Mucosa of stomach (tissue), 1 donor: ENCODE measurements at regions not wholly inside any gene's neighbourhood (a gene's known extent, or its start where the extent isn't known, plus 50 kb on each side); places are given as distances from the start of the nearest gene placed in this dataset.

Experiments
- H3K27me3 ChIP-seq: one replicate; pipeline ENCODE4 v1.7.0; 2013; ENCODE audit warnings: mild to moderate bottlenecking, low read length; ENCODE audit not compliant: control insufficient read depth, insufficient read depth
- H3K36me3 ChIP-seq: one replicate; pipeline ENCODE4 v1.7.0; 2013; ENCODE audit warnings: low read length; ENCODE audit not compliant: control insufficient read depth, insufficient read depth
- H3K4me1 ChIP-seq: one replicate; pipeline ENCODE4 v1.7.0; 2013; ENCODE audit warnings: mild to moderate bottlenecking, low read length; ENCODE audit not compliant: control insufficient read depth, insufficient read depth
- H3K4me3 ChIP-seq: one replicate; pipeline ENCODE4 v1.7.0; 2013; ENCODE audit warnings: low read length
- H3K9ac ChIP-seq: one replicate; pipeline ENCODE4 v1.7.0; 2013; ENCODE audit warnings: mild to moderate bottlenecking, low read length, moderate library complexity
- H3K9me3 ChIP-seq: one replicate; pipeline ENCODE4 v1.7.0; 2013; ENCODE audit warnings: mild to moderate bottlenecking, low read length, moderate library complexity; ENCODE audit not compliant: control insufficient read depth
- donor health status: Pancreatic carcinoma.

DNA sequence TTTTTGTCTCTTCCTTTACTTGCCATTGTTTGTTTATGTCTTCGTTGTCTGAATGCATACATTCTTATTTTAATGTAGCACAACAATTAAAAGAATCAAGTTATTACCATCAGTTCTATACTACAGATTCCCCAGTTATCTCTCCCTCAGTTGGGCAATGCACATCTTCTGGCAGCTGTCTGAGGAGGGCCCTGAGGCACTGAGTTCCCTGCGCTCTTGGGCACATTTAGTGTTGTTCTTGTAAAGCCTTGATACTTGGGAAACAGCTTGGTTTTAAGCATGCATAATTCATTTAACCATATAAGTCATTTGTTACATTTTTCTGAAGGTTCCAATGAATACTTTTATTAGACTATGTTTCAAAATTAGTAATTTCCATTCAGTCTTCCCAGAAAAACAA is 117.9 kb downstream of the C6orf118 start:
- no peaks in the 10 kb centered on the region for H3K4me1 ChIP-seq
- no peaks in the 10 kb centered on the region for H3K36me3 ChIP-seq
- H3K4me3 ChIP-seq = no peak overlapping the region
- H3K9ac ChIP-seq = no peak overlapping the region
- no peaks in the 10 kb centered on the region for H3K9me3 ChIP-seq
- no peaks in the 10 kb centered on the region for H3K27me3 ChIP-seq

- Histone ChIP-seq H3K4me3 (no peak overlapping the region), H3K9ac (no peak overlapping the region), H3K9me3 (no peaks in the 10 kb centered on the region), H3K27me3 (no peaks in the 10 kb centered on the region), H3K36me3 (no peaks in the 10 kb centered on the region), H3K4me1 (no peaks in the 10 kb centered on the region)
These were observed 122.8 kb downstream of the C6orf118 start for GRCh38 chr6:165186441-165187205.

DNA sequence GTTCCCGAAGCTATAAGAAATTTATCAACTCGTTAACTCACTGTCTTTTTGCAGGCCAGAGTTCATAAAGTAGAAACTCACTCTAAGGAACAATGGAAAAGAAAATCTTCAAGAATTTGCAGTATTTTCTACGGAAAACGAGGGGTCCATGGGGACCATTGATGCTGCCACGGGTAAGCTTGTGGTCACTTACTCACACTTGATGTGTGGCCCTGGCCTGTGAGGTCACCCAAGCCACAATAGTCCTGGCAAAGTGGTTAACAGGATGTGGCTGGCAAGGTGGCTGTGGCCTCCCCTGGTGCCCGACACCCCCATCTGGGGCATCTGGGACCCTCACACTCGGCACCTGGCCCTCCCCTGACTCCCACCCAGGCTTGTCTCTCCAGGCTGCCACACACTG is 123.4 kb downstream of the C6orf118 start:
- Histone ChIP-seq H3K27me3 (no peaks in the 10 kb centered on the region), H3K9ac (no peak overlapping the region), H3K36me3 (no peaks in the 10 kb centered on the region), H3K9me3 (no peaks in the 10 kb centered on the region), H3K4me1 (no peaks in the 10 kb centered on the region), H3K4me3 (no peak overlapping the region)

DNA sequence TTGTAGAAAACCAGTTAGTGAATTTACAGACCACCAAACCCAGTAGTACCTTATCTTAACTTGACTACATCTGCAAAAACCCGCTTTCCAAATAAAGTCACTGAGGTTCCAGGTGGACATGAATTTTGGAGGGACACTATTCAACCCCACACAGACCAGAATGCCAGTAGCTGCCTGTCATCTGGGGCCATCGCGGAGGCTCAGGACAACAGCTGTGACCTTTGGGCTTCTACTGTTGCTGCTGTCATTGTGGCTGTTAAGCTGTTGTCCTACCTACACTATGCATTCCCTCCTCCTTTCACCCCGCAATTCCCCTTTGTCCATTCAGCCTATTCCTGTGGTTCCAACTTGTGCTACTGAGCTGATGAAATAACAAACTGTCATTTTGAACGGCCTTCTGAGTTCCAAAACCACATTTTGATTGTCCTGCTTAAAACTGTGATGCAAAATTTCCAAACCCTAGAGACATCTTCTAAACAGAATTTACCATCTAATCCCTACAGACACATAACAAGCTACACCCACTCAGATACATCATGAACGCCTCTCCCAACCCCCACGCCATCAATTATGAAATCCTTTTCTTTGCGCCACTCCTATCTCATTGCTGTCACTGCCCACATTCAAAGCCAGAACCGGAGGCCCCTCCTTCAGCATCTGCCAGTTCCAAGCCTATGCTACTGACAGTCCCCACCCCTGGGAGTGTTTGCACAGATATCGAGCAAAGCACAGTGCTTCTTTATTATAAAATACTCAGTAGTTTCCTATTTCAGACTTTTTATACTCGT is 125.0 kb downstream of the C6orf118 start:
- no peaks in the 10 kb centered on the region for H3K4me1 ChIP-seq
- H3K4me3 ChIP-seq = no peak overlapping the region
- no peak overlapping the region for H3K9ac ChIP-seq
- no peaks in the 10 kb centered on the region for H3K36me3 ChIP-seq
- H3K27me3 ChIP-seq = no peaks in the 10 kb centered on the region
- H3K9me3 ChIP-seq = no peaks in the 10 kb centered on the region

DNA sequence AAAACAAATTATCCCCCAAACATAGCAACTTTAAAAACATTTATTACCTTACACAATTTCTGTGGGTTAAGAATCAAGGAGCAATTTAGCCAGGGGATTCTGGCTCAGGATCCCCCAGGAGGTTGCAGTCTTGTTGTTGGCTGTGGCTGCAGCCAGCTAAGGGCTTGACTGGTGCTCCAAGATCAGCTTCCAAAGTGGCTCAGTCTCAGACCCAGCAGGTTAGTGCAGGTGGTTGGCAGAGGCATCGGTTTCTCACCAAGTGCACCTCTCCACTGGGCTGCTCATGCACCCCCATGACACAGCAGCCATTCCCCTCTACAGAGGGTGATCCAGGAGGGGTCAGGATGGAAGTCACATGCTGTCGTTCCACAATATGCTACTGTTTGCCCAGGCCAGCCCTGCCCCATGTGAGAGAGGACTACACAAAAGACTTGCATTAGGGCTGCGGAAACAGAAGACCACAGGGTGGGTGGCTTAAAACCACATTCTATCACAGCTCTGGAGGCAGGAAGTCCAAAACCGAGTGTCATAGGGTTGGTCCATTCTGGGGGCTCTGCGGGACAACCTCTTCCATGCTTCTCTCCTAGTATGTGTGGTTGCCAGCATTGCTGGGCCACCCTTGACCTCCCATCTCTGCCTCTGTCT is 125.8 kb downstream of the C6orf118 start:
- no peak overlapping the region for H3K9ac ChIP-seq
- H3K4me3 ChIP-seq = no peak overlapping the region
- H3K4me1 ChIP-seq = no peaks in the 10 kb centered on the region
- no peaks in the 10 kb centered on the region for H3K36me3 ChIP-seq
- H3K9me3 ChIP-seq = no peaks in the 10 kb centered on the region
- no peaks in the 10 kb centered on the region for H3K27me3 ChIP-seq

GRCh38 chr6:165183071-165183470 is 126.3 kb downstream of the C6orf118 start:
- Histone ChIP-seq H3K4me3 (no peak overlapping the region), H3K4me1 (no peaks in the 10 kb centered on the region), H3K27me3 (no peaks in the 10 kb centered on the region), H3K9me3 (no peaks in the 10 kb centered on the region), H3K9ac (no peak overlapping the region), H3K36me3 (no peaks in the 10 kb centered on the region)

DNA sequence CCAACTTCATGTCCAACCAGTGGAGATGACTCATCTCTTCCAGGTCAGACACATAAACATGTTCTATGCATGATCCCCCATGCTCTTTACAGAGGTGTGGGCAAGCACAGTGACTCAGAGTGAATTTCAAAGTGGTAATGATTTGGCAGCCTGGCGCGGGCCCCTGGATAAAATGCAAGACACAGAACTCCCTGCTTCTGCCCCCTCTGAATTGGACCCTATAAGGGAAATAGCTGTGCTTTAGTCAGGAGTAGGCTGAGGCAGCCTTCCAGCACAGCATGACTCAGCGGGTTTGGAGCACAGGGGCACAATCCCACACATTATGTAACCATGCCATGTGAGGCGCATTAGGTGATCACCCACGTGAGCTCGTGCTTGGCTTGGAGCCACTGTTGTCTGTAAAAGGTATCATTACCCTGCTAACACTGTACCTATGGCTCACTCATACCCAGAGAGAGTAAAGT is 127.4 kb downstream of the C6orf118 start:
- no peak overlapping the region for H3K9ac ChIP-seq
- no peaks in the 10 kb centered on the region for H3K4me1 ChIP-seq
- no peaks in the 10 kb centered on the region for H3K36me3 ChIP-seq
- H3K27me3 ChIP-seq = no peaks in the 10 kb centered on the region
- no peak overlapping the region for H3K4me3 ChIP-seq
- no peaks in the 10 kb centered on the region for H3K9me3 ChIP-seq

DNA sequence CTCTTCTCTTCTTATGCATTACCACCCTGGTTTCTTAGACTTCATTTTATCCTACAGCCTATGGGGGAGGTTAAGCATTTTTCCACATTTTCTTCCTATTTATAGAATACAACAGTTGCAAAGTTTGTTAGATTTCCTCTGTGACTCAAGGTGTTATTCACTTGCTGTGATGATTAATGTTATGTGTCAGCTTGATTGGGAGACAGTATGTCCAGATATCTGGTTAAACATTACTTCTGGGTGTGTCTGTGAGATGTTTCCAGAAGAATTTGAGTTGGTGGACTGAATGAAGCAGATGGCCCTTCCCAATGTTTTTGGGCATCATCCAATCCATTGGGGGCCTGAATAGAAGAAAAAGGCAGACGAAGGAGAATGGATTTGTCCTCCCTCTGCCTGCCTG is 131.3 kb downstream of the C6orf118 start:
- H3K27me3 ChIP-seq = no peaks in the 10 kb centered on the region
- no peaks in the 10 kb centered on the region for H3K9me3 ChIP-seq
- H3K4me3 ChIP-seq = no peak overlapping the region
- H3K36me3 ChIP-seq = no peaks in the 10 kb centered on the region
- no peak overlapping the region for H3K9ac ChIP-seq
- H3K4me1 ChIP-seq = no peaks in the 10 kb centered on the region

DNA sequence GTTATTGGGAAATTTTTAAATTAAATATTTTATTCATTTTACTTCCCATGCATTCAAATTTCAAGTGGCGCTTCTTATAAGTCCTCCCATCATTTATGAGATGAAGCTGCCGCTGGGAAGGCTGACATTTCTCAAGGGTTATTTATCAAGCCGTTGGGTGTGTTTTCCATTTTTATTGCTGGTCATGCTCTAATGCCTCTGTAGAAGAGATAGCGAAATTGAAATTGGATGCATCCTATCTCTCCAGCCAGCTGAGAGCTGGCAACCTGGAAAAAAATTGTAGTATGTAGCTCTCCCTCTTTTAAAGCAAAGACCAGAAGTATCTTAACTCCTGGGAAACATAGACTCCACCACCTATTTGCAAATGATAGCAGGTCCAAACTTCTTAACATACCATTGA is 135.9 kb downstream of the C6orf118 start:
- Histone ChIP-seq H3K27me3 (no peaks in the 10 kb centered on the region), H3K9me3 (no peaks in the 10 kb centered on the region), H3K4me3 (no peak overlapping the region), H3K9ac (no peak overlapping the region), H3K36me3 (no peaks in the 10 kb centered on the region), H3K4me1 (no peaks in the 10 kb centered on the region)

DNA sequence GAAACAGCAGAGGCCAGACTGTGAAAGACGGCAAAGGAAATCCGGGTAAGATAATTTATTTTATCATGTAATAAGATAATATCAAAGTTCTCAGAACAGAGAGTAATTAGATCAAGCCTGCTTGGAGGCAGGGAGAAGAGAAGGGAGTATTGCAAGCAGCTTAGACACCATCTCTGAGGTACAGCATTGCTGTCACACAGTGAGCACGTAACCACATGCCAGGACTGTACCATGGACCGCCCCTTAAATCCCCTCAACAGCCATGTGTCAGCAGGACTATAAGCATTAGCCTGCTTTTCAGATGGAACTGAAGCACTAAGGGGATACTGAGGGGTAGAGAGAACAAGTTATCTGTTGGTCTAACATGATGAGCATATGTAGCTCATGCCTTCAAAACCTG is 141.5 kb downstream of the C6orf118 start:
- H3K4me1 ChIP-seq = no peaks in the 10 kb centered on the region
- no peaks in the 10 kb centered on the region for H3K27me3 ChIP-seq
- H3K36me3 ChIP-seq = no peaks in the 10 kb centered on the region
- no peaks in the 10 kb centered on the region for H3K9me3 ChIP-seq
- no peak overlapping the region for H3K4me3 ChIP-seq
- H3K9ac ChIP-seq = no peak overlapping the region

GRCh38 chr6:165167311-165167710 is 142.1 kb downstream of the C6orf118 start:
- no peaks in the 10 kb centered on the region for H3K9me3 ChIP-seq
- no peak overlapping the region for H3K4me3 ChIP-seq
- H3K4me1 ChIP-seq = no peaks in the 10 kb centered on the region
- H3K27me3 ChIP-seq = no peaks in the 10 kb centered on the region
- no peak overlapping the region for H3K9ac ChIP-seq
- no peaks in the 10 kb centered on the region for H3K36me3 ChIP-seq

DNA sequence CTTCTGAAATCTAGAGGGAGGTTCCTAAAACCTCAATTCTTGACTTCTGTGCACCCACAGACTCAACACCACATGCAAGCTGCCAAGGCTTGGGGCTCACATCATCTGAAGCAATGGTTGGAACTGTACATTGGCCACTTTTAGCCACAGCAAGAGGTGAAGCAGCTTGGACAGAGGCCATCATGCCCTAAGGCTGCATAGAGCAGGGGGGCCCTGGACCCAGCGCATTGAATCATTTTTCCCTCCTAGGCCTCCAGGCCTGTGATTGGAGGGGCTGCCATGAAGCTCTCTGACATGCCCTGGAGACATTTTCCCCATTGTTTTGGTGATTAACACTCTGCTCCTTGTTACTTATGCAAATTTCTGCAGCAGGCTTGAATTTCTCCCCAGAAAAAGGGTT is 145.9 kb downstream of the C6orf118 start:
- no peak overlapping the region for H3K9ac ChIP-seq
- H3K36me3 ChIP-seq = no peaks in the 10 kb centered on the region
- no peaks in the 10 kb centered on the region for H3K9me3 ChIP-seq

More for the DNA sequence above, 145.9 kb downstream of the C6orf118 start:
- Histone ChIP-seq H3K27me3 (no peaks in the 10 kb centered on the region), H3K4me3 (no peak overlapping the region), H3K4me1 (no peaks in the 10 kb centered on the region)
